ENCODE measurements at regions not wholly inside any gene's neighbourhood (a gene's known extent, or its start where the extent isn't known, plus 50 kb on each side); places are given as distances from the start of the nearest gene placed in this dataset.

- TF ChIP-seq CTCF (conservative IDR thresholded peaks at IDR 0.05; ENCODE audit: control insufficient read depth, insufficient read depth, low read depth, low read length): no peak
- no peak overlapping the region for H3K4me3 ChIP-seq (ENCODE audit: control insufficient read depth, low read depth, low read length)
Observed at GRCh38 chr7:98556288-98556687, 60.8 kb upstream of the NPTX2 start.

GRCh38 chr7:98555403-98555802, 61.7 kb upstream of the NPTX2 start:
- no peak for DNase-seq (ENCODE audit: low read depth)
- no peak overlapping the region for H3K4me3 ChIP-seq (ENCODE audit: control insufficient read depth, low read depth, low read length)
- TF ChIP-seq CTCF (conservative IDR thresholded peaks at IDR 0.05; ENCODE audit: control insufficient read depth, insufficient read depth, low read depth, low read length): no peak

More at GRCh38 chr7:98556288-98556687, 60.8 kb upstream of the NPTX2 start:
- no peak for DNase-seq (ENCODE audit: low read depth)

- H3K4me3 ChIP-seq (ENCODE audit: control insufficient read depth, low read depth, low read length): no peak overlapping the region
- TF ChIP-seq CTCF (conservative IDR thresholded peaks at IDR 0.05; ENCODE audit: control insufficient read depth, insufficient read depth, low read depth, low read length): no peak
- DNase-seq (ENCODE audit: low read depth): no peak
Observed at GRCh38 chr7:98553666-98554065, 63.4 kb upstream of the NPTX2 start.

- no peak for TF ChIP-seq CTCF (conservative IDR thresholded peaks at IDR 0.05; ENCODE audit: control insufficient read depth, insufficient read depth, low read depth, low read length)
- no peak overlapping the region for H3K4me3 ChIP-seq (ENCODE audit: control insufficient read depth, low read depth, low read length)
- DNase-seq (ENCODE audit: low read depth): no peak
Observed at GRCh38 chr7:98551611-98552273, 65.3 kb upstream of the NPTX2 start.

- peak; percentile 6 for DNase-seq (ENCODE audit: low read depth)
- TF ChIP-seq CTCF (conservative IDR thresholded peaks at IDR 0.05; ENCODE audit: control insufficient read depth, insufficient read depth, low read depth, low read length): no peak
- H3K4me3 ChIP-seq (ENCODE audit: control insufficient read depth, low read depth, low read length): no peak overlapping the region
Observed at GRCh38 chr7:98548971-98549370, 68.1 kb upstream of the NPTX2 start.

GRCh38 chr7:98548370-98548769, 68.7 kb upstream of the NPTX2 start:
- no peak for DNase-seq (ENCODE audit: low read depth)
- no peak for TF ChIP-seq CTCF (conservative IDR thresholded peaks at IDR 0.05; ENCODE audit: control insufficient read depth, insufficient read depth, low read depth, low read length)
- H3K4me3 ChIP-seq (ENCODE audit: control insufficient read depth, low read depth, low read length): no peak overlapping the region

GRCh38 chr7:98541101-98541500, 76.0 kb upstream of the NPTX2 start:
- no peak for DNase-seq (ENCODE audit: low read depth)
- no peak overlapping the region for H3K4me3 ChIP-seq (ENCODE audit: control insufficient read depth, low read depth, low read length)
- TF ChIP-seq CTCF (conservative IDR thresholded peaks at IDR 0.05; ENCODE audit: control insufficient read depth, insufficient read depth, low read depth, low read length): no peak
